Activated CD4-positive, alpha-beta memory T cell treated with anti-CD3 and anti-CD28 coated beads for 36 hours (primary cell): ENCODE measurements at regions not wholly inside any gene's neighbourhood (a gene's known extent, or its start where the extent isn't known, plus 50 kb on each side); places are given as distances from the start of the nearest gene placed in this dataset.

Experiments used
- CTCF ChIA-PET: fragments of 350-600 bp; sonication (Branson Sonifier 250); formaldehyde crosslinking; loops from one replicate; lab custom pipeline; 2021; ENCODE audit warnings: antibody characterized with exemption, inconsistent platforms; lab: Charles Lee
- POLR2A ChIA-PET: fragments of 350-600 bp; sonication (Branson Sonifier 250); formaldehyde crosslinking; loops from one replicate; lab custom pipeline; 2021; ENCODE audit warnings: antibody characterized with exemption; lab: Charles Lee
- DNase-seq: peaks from one replicate; pipeline ENCODE4 v3.0.0-alpha.2; 2020
- H3K27ac Mint-ChIP-seq: one replicate; pipeline ENCODE4 v1.8.0; 2021; ENCODE audit warnings: mixed read lengths
- H3K27me3 Mint-ChIP-seq: one replicate; pipeline ENCODE4 v1.8.0; 2021; ENCODE audit warnings: mixed read lengths
- H3K36me3 Mint-ChIP-seq: one replicate; pipeline ENCODE4 v1.8.0; 2021; ENCODE audit warnings: mixed read lengths
- H3K4me1 Mint-ChIP-seq: one replicate; pipeline ENCODE4 v1.8.0; 2021; ENCODE audit warnings: low read depth, mixed read lengths
- H3K4me3 Mint-ChIP-seq: one replicate; pipeline ENCODE4 v1.8.0; 2021; ENCODE audit warnings: mild to moderate bottlenecking, mixed read lengths
- H3K9me3 Mint-ChIP-seq: one replicate; pipeline ENCODE4 v1.8.0; 2021; ENCODE audit warnings: mixed read lengths
- intact Hi-C: fragments of 100-400 bp; cut with micrococcal nuclease; formaldehyde crosslinking; loops from one replicate; pipeline ENCODE4 v1.15.1; 2023

DNA sequence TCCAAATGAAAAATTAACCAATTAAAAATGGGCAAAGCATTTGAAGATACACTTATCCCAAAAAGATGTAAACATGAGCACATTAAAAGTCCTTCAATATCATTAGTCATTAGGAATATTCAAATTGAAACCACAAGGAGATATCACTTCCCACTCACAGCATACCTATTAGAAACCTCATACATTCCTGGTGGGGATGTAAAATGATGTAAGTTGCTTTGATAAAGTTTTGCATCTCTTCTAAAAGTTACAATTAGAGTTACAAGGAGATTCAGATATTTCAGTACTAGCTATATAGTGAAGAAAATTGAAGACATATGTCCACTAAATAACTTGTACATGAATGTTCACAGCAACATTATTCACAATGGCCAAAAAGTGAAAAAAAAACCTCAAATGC lies 1109.3 kb upstream of the LCORL start:
- POLR2A ChIA-PET = no interaction called here
- intact Hi-C loops = no loop called here

DNA sequence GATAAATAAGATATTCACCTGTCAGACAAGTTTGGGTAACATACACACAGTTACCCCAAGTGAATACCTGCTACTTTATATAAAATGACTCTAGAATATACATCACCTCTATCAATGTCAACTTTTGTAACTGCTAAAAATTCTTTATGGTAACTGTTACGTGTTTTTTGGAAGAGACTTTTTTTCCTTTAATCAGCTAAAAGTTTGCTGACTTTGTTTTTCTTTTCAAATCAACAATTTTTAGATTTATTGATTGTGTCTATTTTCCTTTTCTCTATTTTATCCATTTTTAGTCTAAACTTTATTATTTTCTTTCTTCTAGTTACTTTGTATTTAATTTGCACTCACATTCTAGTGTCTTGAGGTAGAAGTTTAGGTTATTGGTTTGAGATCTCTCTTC lies 1106.6 kb upstream of the LCORL start:
- Mint-ChIP-seq H3K9me3 (peaks cover 9% of the 10 kb centered on the region), H3K27me3 (no peaks in the 10 kb centered on the region), H3K36me3 (no peaks in the 10 kb centered on the region), H3K4me1 (no peaks in the 10 kb centered on the region), H3K4me3 (no peak overlapping the region), H3K27ac (no peak overlapping the region)
- intact Hi-C loops = no loop called here
- CTCF ChIA-PET = no interaction called here
- POLR2A ChIA-PET = no interaction called here
- no peak for DNase-seq

More for the DNA sequence above, 1109.3 kb upstream of the LCORL start:
- CTCF ChIA-PET = no interaction called here
- H3K4me3 Mint-ChIP-seq = no peak overlapping the region
- no peaks in the 10 kb centered on the region for H3K27me3 Mint-ChIP-seq
- H3K9me3 Mint-ChIP-seq = peaks cover 10% of the 10 kb centered on the region
- no peak for DNase-seq
- no peaks in the 10 kb centered on the region for H3K4me1 Mint-ChIP-seq
- no peaks in the 10 kb centered on the region for H3K36me3 Mint-ChIP-seq
- H3K27ac Mint-ChIP-seq = no peak overlapping the region

DNA sequence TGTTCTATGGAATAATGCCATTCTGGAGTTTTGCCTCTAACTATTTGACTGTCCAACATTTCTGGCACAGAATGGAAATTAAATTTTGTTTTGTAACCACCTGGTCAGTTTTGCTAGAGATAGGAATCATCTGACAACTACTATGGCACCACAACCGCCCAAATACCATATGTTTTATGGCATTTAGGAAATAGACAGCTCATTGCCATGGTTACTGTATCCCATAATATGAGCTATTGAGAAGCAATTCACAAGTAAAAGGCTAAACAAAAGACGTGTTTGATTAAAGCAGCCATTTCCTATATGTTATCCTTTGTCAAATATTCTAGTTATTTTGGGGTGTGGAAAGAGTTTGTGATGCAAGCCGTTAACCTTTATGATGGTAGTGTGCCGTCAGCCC lies 1105.3 kb upstream of the LCORL start:
- H3K27ac Mint-ChIP-seq = no peak overlapping the region
- POLR2A ChIA-PET = no interaction called here
- H3K9me3 Mint-ChIP-seq = peaks cover 12% of the 10 kb centered on the region
- no peaks in the 10 kb centered on the region for H3K36me3 Mint-ChIP-seq
- no peaks in the 10 kb centered on the region for H3K4me1 Mint-ChIP-seq
- H3K27me3 Mint-ChIP-seq = no peaks in the 10 kb centered on the region
- CTCF ChIA-PET = no interaction called here
- H3K4me3 Mint-ChIP-seq = no peak overlapping the region
- no peak for DNase-seq
- intact Hi-C loops = no loop called here

- Mint-ChIP-seq H3K4me1 (no peaks in the 10 kb centered on the region), H3K27ac (no peak overlapping the region), H3K36me3 (no peaks in the 10 kb centered on the region), H3K27me3 (no peaks in the 10 kb centered on the region), H3K9me3 (peaks cover 16% of the 10 kb centered on the region), H3K4me3 (no peak overlapping the region)
- POLR2A ChIA-PET = no interaction called here
- CTCF ChIA-PET = no interaction called here
- intact Hi-C loops = no loop called here
- no peak for DNase-seq
Observed at GRCh38 chr4:19123681-19124080, 1102.1 kb upstream of the LCORL start.

- no peaks in the 10 kb centered on the region for H3K27me3 Mint-ChIP-seq
- ChIA-PET CTCF (no interaction called here), POLR2A (no interaction called here)
- H3K9me3 Mint-ChIP-seq = peaks cover 16% of the 10 kb centered on the region
- intact Hi-C loops = no loop called here
- H3K4me3 Mint-ChIP-seq = no peak overlapping the region
- no peak overlapping the region for H3K27ac Mint-ChIP-seq
- H3K4me1 Mint-ChIP-seq = no peaks in the 10 kb centered on the region
- DNase-seq = no peak
- no peaks in the 10 kb centered on the region for H3K36me3 Mint-ChIP-seq
Observed at GRCh38 chr4:19119904-19120560, 1098.5 kb upstream of the LCORL start.

DNA sequence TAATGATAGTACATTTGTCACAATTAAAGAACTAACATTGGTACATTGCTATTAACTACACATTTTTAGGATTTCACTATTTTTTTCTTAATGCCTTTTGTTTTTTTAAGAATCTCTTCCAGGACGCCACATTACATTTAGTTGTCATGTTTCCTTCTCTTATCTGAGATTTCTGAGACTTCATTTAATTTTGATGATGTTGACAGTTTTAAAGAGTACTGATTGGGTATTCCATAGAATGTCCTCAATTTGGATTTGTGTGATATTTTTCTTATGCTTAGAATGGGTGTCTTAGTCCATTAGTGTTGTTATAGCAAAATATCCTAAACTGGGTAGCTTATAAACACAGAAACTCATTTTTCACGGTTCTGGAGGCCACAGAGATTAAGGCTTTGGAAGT lies 1095.5 kb upstream of the LCORL start:
- Mint-ChIP-seq H3K36me3 (no peaks in the 10 kb centered on the region), H3K4me1 (no peaks in the 10 kb centered on the region), H3K4me3 (no peak overlapping the region), H3K27me3 (no peaks in the 10 kb centered on the region), H3K9me3 (peaks cover 16% of the 10 kb centered on the region), H3K27ac (no peak overlapping the region)
- POLR2A ChIA-PET = no interaction called here
- CTCF ChIA-PET = no interaction called here
- intact Hi-C loops = no loop called here
- no peak for DNase-seq

GRCh38 chr4:19104176-19104575 lies 1082.6 kb upstream of the LCORL start:
- no peaks in the 10 kb centered on the region for H3K4me1 Mint-ChIP-seq
- H3K4me3 Mint-ChIP-seq = no peak overlapping the region
- H3K9me3 Mint-ChIP-seq = peaks cover 13% of the 10 kb centered on the region
- H3K36me3 Mint-ChIP-seq = no peaks in the 10 kb centered on the region
- intact Hi-C loops = no loop called here
- DNase-seq = no peak
- no peak overlapping the region for H3K27ac Mint-ChIP-seq
- CTCF ChIA-PET = no interaction called here
- POLR2A ChIA-PET = no interaction called here
- H3K27me3 Mint-ChIP-seq = no peaks in the 10 kb centered on the region

DNA sequence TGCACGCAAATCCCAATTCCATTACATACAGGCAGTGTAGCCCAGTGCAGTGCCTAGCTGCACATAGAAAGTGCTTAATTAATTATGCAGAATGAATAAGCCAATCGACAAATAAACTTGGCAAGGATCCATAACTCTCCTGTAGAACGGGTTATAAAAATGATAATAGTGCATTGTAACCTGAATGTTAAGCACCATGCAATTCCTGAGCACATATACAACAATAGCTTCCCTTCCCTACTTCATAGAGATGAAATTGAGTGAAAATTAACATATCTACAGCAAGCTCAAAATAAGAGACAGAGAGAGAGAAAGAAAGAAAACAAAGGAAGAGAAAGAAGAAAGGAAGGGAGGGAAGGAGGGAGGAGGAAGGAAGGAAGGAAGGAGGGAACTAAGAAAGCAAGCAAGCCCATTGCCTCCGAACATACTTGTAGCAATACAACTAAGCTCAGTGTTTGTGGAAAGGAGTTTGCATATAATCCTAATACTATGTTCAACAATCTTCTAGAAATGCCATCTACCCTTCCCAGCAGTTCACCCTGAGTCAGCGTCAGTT lies 1074.0 kb upstream of the LCORL start:
- ChIA-PET CTCF (interaction anchor here (0.7 kb wide), 1 partner anchor 398 kb away, joined by 3 read pairs; no protein-coding TSS in a partner anchor), POLR2A (no interaction called here)
- no peaks in the 10 kb centered on the region for H3K4me1 Mint-ChIP-seq
- no peak overlapping the region for H3K27ac Mint-ChIP-seq
- no peak overlapping the region for H3K4me3 Mint-ChIP-seq
- DNase-seq = no peak
- H3K36me3 Mint-ChIP-seq = no peaks in the 10 kb centered on the region
- H3K27me3 Mint-ChIP-seq = no peaks in the 10 kb centered on the region
- peaks cover 15% of the 10 kb centered on the region for H3K9me3 Mint-ChIP-seq
- intact Hi-C loops = no loop called here

GRCh38 chr4:19093951-19094350 lies 1072.4 kb upstream of the LCORL start:
- intact Hi-C loops = no loop called here
- POLR2A ChIA-PET = no interaction called here
- Mint-ChIP-seq H3K36me3 (no peaks in the 10 kb centered on the region), H3K27me3 (no peaks in the 10 kb centered on the region), H3K9me3 (peaks cover 14% of the 10 kb centered on the region), H3K4me3 (no peak overlapping the region), H3K4me1 (no peaks in the 10 kb centered on the region), H3K27ac (no peak overlapping the region)
- DNase-seq = no peak
- CTCF ChIA-PET = no interaction called here

DNA sequence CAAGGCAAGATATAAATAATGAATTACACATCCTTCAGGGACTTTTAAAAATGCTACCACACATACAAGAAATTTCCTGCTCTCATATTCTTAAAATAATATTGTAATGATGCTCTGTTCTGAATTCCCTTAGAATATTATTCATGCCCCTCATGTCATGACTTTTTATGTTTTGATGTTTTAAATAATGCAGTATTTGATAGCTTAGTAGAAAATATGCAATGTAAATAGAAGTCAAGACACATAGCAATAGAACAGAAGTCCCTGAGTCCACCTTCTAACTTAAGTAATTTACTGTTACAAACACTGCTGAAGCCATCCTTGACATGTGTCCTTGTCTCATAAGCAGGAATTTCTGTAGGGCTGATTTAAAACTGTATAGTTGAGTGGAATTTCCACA lies 1071.2 kb upstream of the LCORL start:
- DNase-seq = no peak
- POLR2A ChIA-PET = no interaction called here
- H3K36me3 Mint-ChIP-seq = no peaks in the 10 kb centered on the region
- intact Hi-C loops = no loop called here
- H3K4me3 Mint-ChIP-seq = no peak overlapping the region
- CTCF ChIA-PET = no interaction called here
- H3K27ac Mint-ChIP-seq = no peak overlapping the region
- H3K4me1 Mint-ChIP-seq = no peaks in the 10 kb centered on the region
- H3K9me3 Mint-ChIP-seq = peaks cover 16% of the 10 kb centered on the region
- no peaks in the 10 kb centered on the region for H3K27me3 Mint-ChIP-seq

DNA sequence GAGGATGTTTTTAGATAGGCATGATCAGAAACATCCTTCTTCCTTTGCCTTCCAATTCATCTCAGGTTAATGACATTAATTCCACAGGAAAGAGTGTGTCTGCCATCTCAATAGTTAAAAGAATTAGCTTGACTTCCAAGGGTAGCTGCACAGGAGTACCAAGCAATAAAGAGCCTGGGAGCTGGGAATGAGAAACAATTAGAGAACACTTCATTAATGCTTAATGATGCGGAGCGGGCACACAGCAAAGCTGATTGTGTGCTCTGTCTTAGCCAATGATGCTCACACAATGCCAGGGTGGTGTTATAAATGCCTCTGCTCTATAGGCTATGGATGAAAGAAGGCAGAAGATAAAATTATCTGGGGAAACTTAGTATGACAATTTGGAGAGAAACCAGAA lies 1052.5 kb upstream of the LCORL start:
- Mint-ChIP-seq H3K9me3 (peaks cover 20% of the 10 kb centered on the region), H3K4me1 (no peaks in the 10 kb centered on the region), H3K27ac (no peak overlapping the region), H3K27me3 (no peaks in the 10 kb centered on the region), H3K4me3 (no peak overlapping the region), H3K36me3 (no peaks in the 10 kb centered on the region)
- ChIA-PET POLR2A (no interaction called here), CTCF (no interaction called here)
- intact Hi-C loops = no loop called here
- DNase-seq = no peak

- H3K27me3 Mint-ChIP-seq = no peaks in the 10 kb centered on the region
- no peaks in the 10 kb centered on the region for H3K36me3 Mint-ChIP-seq
- POLR2A ChIA-PET = no interaction called here
- H3K4me1 Mint-ChIP-seq = no peaks in the 10 kb centered on the region
- CTCF ChIA-PET = no interaction called here
- no peak for DNase-seq
- H3K4me3 Mint-ChIP-seq = no peak overlapping the region
- peaks cover 32% of the 10 kb centered on the region for H3K9me3 Mint-ChIP-seq
- intact Hi-C loops = no loop called here
- no peak overlapping the region for H3K27ac Mint-ChIP-seq
Observed at GRCh38 chr4:19063662-19064061, 1042.1 kb upstream of the LCORL start.

GRCh38 chr4:19054916-19055315 lies 1033.4 kb upstream of the LCORL start:
- Mint-ChIP-seq H3K27ac (no peak overlapping the region), H3K4me1 (no peaks in the 10 kb centered on the region), H3K9me3 (peaks cover 9% of the 10 kb centered on the region), H3K27me3 (no peaks in the 10 kb centered on the region), H3K36me3 (no peaks in the 10 kb centered on the region), H3K4me3 (no peak overlapping the region)
- no peak for DNase-seq
- ChIA-PET POLR2A (no interaction called here), CTCF (no interaction called here)
- intact Hi-C loops = no loop called here
